ENCODE measurements at regions not wholly inside any gene's neighbourhood (a gene's known extent, or its start where the extent isn't known, plus 50 kb on each side); places are given as distances from the start of the nearest gene placed in this dataset.

DNA sequence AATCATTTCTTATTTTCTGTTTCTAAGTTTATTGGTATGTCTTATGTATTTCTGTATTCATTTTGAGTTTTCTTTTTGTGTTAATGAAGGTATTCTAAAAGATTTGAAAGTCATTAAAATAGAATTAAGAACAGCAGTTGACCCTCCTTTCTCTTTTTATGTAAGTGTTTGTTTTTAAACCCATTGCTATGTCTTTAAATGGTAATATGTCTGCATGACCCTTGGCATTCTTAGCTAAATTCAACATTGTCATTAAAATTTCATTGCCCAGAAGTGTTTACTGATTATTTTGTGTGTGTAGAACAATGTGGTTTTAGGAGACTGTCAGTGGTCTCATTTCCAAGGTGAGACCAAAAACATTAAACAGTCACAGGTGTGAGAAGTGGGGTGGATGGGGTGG, 197.8 kb downstream of the PCDH7 start:
- no peak overlapping the region for H3K4me3 ChIP-seq (ENCODE audit: insufficient read length, low read depth)
- H3K4me1 ChIP-seq (ENCODE audit: insufficient read depth, insufficient read length), result no peaks in the 10 kb centered on the region
- no peaks in the 10 kb centered on the region for H3K27me3 ChIP-seq (ENCODE audit: insufficient read depth, insufficient read length)
- no peaks in the 10 kb centered on the region for H3K36me3 ChIP-seq (ENCODE audit: insufficient read depth, insufficient read length, low read length)
- no peak for TF ChIP-seq ZNF274 (IDR thresholded peaks at IDR 0.05; ENCODE audit: low read depth, low read length)
- no peak for TF ChIP-seq YY1 (IDR thresholded peaks at IDR 0.05; ENCODE audit: insufficient read depth, insufficient read length)
- TF ChIP-seq SUZ12 (IDR thresholded peaks at IDR 0.05; ENCODE audit: extremely low read depth, insufficient read depth, insufficient read length), result no peak
- no peak for DNase-seq (ENCODE audit: low read depth, low spot score)
- H3K9me3 ChIP-seq (ENCODE audit: insufficient read depth, low read length), result no peaks in the 10 kb centered on the region
- no peak overlapping the region for H3K9ac ChIP-seq (ENCODE audit: insufficient read length, low read depth)

DNA sequence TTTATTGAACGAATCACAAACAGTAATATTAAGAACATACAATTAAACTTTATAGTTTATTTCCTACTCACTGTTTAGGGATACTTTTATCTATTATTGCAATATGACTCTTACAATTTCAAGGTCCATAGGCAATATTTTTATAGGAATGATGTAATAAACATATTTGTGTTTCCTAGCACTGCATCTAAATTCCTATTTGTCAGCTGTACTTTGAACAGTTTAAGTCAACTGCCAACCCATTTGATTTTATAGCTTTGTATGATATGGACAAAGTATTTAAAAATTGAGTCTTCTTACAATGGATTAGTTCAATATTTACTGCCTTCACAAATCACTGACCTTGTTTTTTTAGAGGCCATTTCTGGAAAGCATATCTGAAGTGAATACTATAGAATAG, 199.3 kb downstream of the PCDH7 start:
- TF ChIP-seq YY1 (IDR thresholded peaks at IDR 0.05; ENCODE audit: insufficient read depth, insufficient read length) (no peak), SUZ12 (IDR thresholded peaks at IDR 0.05; ENCODE audit: extremely low read depth, insufficient read depth, insufficient read length) (no peak), ZNF274 (IDR thresholded peaks at IDR 0.05; ENCODE audit: low read depth, low read length) (no peak)
- DNase-seq (ENCODE audit: low read depth, low spot score), result no peak
- Histone ChIP-seq H3K27me3 (ENCODE audit: insufficient read depth, insufficient read length) (no peaks in the 10 kb centered on the region), H3K4me3 (ENCODE audit: insufficient read length, low read depth) (no peak overlapping the region), H3K36me3 (ENCODE audit: insufficient read depth, insufficient read length, low read length) (no peaks in the 10 kb centered on the region), H3K4me1 (ENCODE audit: insufficient read depth, insufficient read length) (no peaks in the 10 kb centered on the region), H3K9me3 (ENCODE audit: insufficient read depth, low read length) (no peaks in the 10 kb centered on the region), H3K9ac (ENCODE audit: insufficient read length, low read depth) (no peak overlapping the region)

DNA sequence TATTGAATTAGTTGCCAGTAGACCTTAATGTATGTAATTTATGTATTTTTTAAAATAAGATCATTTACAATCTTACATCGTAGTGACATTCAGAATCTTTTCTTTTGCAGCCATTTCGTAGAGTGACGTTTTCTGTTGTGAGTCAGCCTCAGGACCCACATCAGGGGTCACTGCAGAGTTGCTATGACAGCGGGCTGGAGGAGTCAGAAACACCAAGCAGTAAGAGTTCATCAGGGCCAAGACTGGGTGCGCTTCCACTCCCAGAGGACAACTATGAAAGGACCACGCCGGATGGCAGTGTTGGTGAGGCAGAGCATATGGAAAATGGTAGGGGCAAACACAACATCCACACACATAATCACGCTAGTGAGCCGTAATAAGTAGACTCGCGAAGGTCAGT, 199.9 kb downstream of the PCDH7 start:
- Histone ChIP-seq H3K4me1 (ENCODE audit: insufficient read depth, insufficient read length) (no peaks in the 10 kb centered on the region), H3K9me3 (ENCODE audit: insufficient read depth, low read length) (no peaks in the 10 kb centered on the region), H3K36me3 (ENCODE audit: insufficient read depth, insufficient read length, low read length) (no peaks in the 10 kb centered on the region), H3K4me3 (ENCODE audit: insufficient read length, low read depth) (no peak overlapping the region), H3K9ac (ENCODE audit: insufficient read length, low read depth) (no peak overlapping the region), H3K27me3 (ENCODE audit: insufficient read depth, insufficient read length) (no peaks in the 10 kb centered on the region)
- TF ChIP-seq SUZ12 (IDR thresholded peaks at IDR 0.05; ENCODE audit: extremely low read depth, insufficient read depth, insufficient read length) (no peak), ZNF274 (IDR thresholded peaks at IDR 0.05; ENCODE audit: low read depth, low read length) (no peak), YY1 (IDR thresholded peaks at IDR 0.05; ENCODE audit: insufficient read depth, insufficient read length) (no peak)
- no peak for DNase-seq (ENCODE audit: low read depth, low spot score)

DNA sequence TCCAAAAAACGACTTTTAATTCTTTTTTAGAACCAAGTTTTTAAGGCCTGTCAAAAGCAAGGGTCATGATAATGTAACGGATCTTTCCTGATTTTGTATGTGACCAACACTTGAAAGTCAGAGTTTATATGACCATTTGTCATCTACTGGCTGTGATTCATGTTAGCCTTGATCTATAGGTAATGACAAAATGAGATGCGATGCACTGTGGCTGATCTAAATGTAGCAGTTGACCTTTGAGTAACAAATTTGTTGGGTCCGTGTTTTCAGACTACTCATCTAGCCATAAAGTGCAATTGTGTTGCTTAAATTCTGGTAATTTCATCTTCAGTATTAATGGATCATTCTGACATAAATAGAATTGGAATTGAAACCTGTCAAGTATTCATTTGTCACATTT, 202.5 kb downstream of the PCDH7 start:
- Histone ChIP-seq H3K27me3 (ENCODE audit: insufficient read depth, insufficient read length) (no peaks in the 10 kb centered on the region), H3K36me3 (ENCODE audit: insufficient read depth, insufficient read length, low read length) (no peaks in the 10 kb centered on the region), H3K4me3 (ENCODE audit: insufficient read length, low read depth) (no peak overlapping the region), H3K9ac (ENCODE audit: insufficient read length, low read depth) (no peak overlapping the region), H3K9me3 (ENCODE audit: insufficient read depth, low read length) (no peaks in the 10 kb centered on the region), H3K4me1 (ENCODE audit: insufficient read depth, insufficient read length) (no peaks in the 10 kb centered on the region)
- TF ChIP-seq ZNF274 (IDR thresholded peaks at IDR 0.05; ENCODE audit: low read depth, low read length) (no peak), SUZ12 (IDR thresholded peaks at IDR 0.05; ENCODE audit: extremely low read depth, insufficient read depth, insufficient read length) (no peak), YY1 (IDR thresholded peaks at IDR 0.05; ENCODE audit: insufficient read depth, insufficient read length) (no peak)
- no peak for DNase-seq (ENCODE audit: low read depth, low spot score)

DNA sequence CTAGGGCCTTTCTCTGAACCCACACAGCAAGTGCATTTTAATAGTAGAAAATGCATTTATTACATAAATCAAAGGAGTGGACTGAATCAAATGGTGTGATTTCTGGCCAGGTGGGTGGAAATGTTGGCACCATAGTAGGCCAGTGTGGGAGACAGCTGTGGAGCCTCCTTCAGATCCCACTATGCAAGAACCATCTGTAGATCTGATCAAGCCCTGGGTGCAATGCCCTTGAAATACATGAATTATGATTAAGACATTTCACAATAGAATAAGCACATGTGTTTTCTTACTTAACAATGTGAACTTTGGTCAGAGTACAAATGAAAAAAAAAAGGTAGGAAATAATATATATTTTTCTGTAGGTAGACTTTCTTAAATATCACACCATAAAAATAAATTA, 204.3 kb downstream of the PCDH7 start:
- no peaks in the 10 kb centered on the region for H3K27me3 ChIP-seq (ENCODE audit: insufficient read depth, insufficient read length)
- no peak for DNase-seq (ENCODE audit: low read depth, low spot score)
- H3K36me3 ChIP-seq (ENCODE audit: insufficient read depth, insufficient read length, low read length), result no peaks in the 10 kb centered on the region
- TF ChIP-seq YY1 (IDR thresholded peaks at IDR 0.05; ENCODE audit: insufficient read depth, insufficient read length), result no peak
- no peak for TF ChIP-seq SUZ12 (IDR thresholded peaks at IDR 0.05; ENCODE audit: extremely low read depth, insufficient read depth, insufficient read length)
- no peak for TF ChIP-seq ZNF274 (IDR thresholded peaks at IDR 0.05; ENCODE audit: low read depth, low read length)
- no peaks in the 10 kb centered on the region for H3K9me3 ChIP-seq (ENCODE audit: insufficient read depth, low read length)
- H3K9ac ChIP-seq (ENCODE audit: insufficient read length, low read depth), result no peak overlapping the region
- no peaks in the 10 kb centered on the region for H3K4me1 ChIP-seq (ENCODE audit: insufficient read depth, insufficient read length)
- no peak overlapping the region for H3K4me3 ChIP-seq (ENCODE audit: insufficient read length, low read depth)

DNA sequence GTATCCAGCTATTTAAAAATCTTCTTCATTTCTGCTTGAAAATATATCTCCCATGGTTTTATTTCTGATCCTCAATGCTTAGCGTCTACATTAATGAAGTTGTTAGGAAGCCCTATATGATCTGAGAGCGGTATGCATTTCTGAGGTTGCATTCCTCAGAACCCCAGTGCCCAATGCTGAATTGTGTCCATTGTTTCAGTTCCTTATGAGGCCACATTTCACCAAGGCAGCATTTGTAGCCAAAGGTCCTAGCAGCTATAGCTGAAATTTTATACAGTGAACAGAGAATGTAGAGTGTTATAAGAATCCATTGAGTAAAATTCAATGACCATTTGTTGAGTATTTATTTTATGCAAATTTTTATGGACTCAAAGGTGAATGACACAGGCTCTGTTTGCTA, 209.5 kb downstream of the PCDH7 start:
- Histone ChIP-seq H3K4me1 (ENCODE audit: insufficient read depth, insufficient read length) (no peaks in the 10 kb centered on the region), H3K27me3 (ENCODE audit: insufficient read depth, insufficient read length) (no peaks in the 10 kb centered on the region), H3K9me3 (ENCODE audit: insufficient read depth, low read length) (no peaks in the 10 kb centered on the region), H3K36me3 (ENCODE audit: insufficient read depth, insufficient read length, low read length) (no peaks in the 10 kb centered on the region), H3K9ac (ENCODE audit: insufficient read length, low read depth) (no peak overlapping the region), H3K4me3 (ENCODE audit: insufficient read length, low read depth) (no peak overlapping the region)
- no peak for DNase-seq (ENCODE audit: low read depth, low spot score)
- TF ChIP-seq ZNF274 (IDR thresholded peaks at IDR 0.05; ENCODE audit: low read depth, low read length) (no peak), SUZ12 (IDR thresholded peaks at IDR 0.05; ENCODE audit: extremely low read depth, insufficient read depth, insufficient read length) (no peak), YY1 (IDR thresholded peaks at IDR 0.05; ENCODE audit: insufficient read depth, insufficient read length) (no peak)

DNA sequence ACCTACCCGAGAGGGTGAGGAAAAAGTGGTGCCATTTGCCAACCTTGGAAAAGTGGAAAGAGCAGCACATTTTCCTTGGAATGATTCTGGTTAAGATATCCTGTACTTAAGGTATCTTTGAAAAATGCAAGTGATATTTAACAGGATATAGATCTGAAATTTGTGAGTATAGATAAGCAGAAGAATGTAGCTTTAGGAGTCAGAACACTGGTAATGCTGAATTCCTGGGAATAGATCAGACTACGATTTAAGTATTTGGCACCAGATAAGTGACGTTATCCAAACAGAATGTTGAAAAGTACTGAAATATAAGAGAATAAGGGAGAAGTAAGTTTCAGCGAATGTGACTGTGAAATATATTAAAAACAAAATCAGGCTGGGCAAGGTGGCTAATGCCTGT, 210.1 kb downstream of the PCDH7 start:
- no peak for TF ChIP-seq ZNF274 (IDR thresholded peaks at IDR 0.05; ENCODE audit: low read depth, low read length)
- TF ChIP-seq YY1 (IDR thresholded peaks at IDR 0.05; ENCODE audit: insufficient read depth, insufficient read length), result no peak
- TF ChIP-seq SUZ12 (IDR thresholded peaks at IDR 0.05; ENCODE audit: extremely low read depth, insufficient read depth, insufficient read length), result no peak
- no peaks in the 10 kb centered on the region for H3K9me3 ChIP-seq (ENCODE audit: insufficient read depth, low read length)
- no peaks in the 10 kb centered on the region for H3K4me1 ChIP-seq (ENCODE audit: insufficient read depth, insufficient read length)
- H3K36me3 ChIP-seq (ENCODE audit: insufficient read depth, insufficient read length, low read length), result no peaks in the 10 kb centered on the region
- H3K27me3 ChIP-seq (ENCODE audit: insufficient read depth, insufficient read length), result no peaks in the 10 kb centered on the region
- no peak overlapping the region for H3K4me3 ChIP-seq (ENCODE audit: insufficient read length, low read depth)
- DNase-seq (ENCODE audit: low read depth, low spot score), result no peak
- no peak overlapping the region for H3K9ac ChIP-seq (ENCODE audit: insufficient read length, low read depth)

DNA sequence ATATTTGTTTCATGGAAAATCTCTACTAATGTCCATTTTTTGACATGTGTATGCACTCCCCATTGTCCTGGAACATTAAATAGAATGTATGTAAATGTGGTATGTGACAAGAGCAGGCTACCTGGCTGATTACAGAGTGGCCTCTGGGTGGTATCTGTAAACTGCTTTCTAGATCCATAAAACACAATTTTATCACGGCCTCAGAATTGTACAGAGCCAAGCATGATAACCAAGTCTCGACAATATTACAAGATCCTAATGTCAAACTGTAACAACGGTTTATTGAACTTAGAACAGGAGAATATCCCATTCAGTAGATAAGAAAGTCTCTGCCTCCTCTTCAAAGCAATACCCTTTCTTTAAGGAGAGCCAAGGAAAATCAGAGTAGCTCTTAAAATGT, 212.4 kb downstream of the PCDH7 start:
- TF ChIP-seq YY1 (IDR thresholded peaks at IDR 0.05; ENCODE audit: insufficient read depth, insufficient read length) (no peak), SUZ12 (IDR thresholded peaks at IDR 0.05; ENCODE audit: extremely low read depth, insufficient read depth, insufficient read length) (no peak), ZNF274 (IDR thresholded peaks at IDR 0.05; ENCODE audit: low read depth, low read length) (no peak)
- H3K9ac ChIP-seq (ENCODE audit: insufficient read length, low read depth), result no peak overlapping the region
- DNase-seq (ENCODE audit: low read depth, low spot score), result no peak
- no peaks in the 10 kb centered on the region for H3K27me3 ChIP-seq (ENCODE audit: insufficient read depth, insufficient read length)
- H3K9me3 ChIP-seq (ENCODE audit: insufficient read depth, low read length), result no peaks in the 10 kb centered on the region
- no peaks in the 10 kb centered on the region for H3K36me3 ChIP-seq (ENCODE audit: insufficient read depth, insufficient read length, low read length)
- no peaks in the 10 kb centered on the region for H3K4me1 ChIP-seq (ENCODE audit: insufficient read depth, insufficient read length)
- no peak overlapping the region for H3K4me3 ChIP-seq (ENCODE audit: insufficient read length, low read depth)

Data from NT2/D1 (cell line).